Muscle of back (tissue), 3 donors: ENCODE measurements at regions not wholly inside any gene's neighbourhood (a gene's known extent, or its start where the extent isn't known, plus 50 kb on each side); places are given as distances from the start of the nearest gene placed in this dataset.
A peak's percentile ranks its signal among the peaks of the same experiment; 100 is the strongest.
"Not testable (repeated sequence)": the region's sequence is repeated elsewhere in the genome, so short reads cannot be mapped to it uniquely, and the experiment has no call there.

Experiments
- DNase-seq, 3 donors: peaks; one replicate each; pipeline versions ENCODE4 v3.0.0 to v3.0.0-alpha.2; 2013

GRCh38 chr13:82597747-82598146 is 1284.5 kb downstream of the SLITRK1 start:
- DNase-seq, result no peak

GRCh38 chr13:82593239-82593638 is 1289.0 kb downstream of the SLITRK1 start:
- no peak for DNase-seq

GRCh38 chr13:82571653-82572052 is 1310.6 kb downstream of the SLITRK1 start:
- DNase-seq, result no peak

- DNase-seq, result no peak
Observed at GRCh38 chr13:82569581-82569980, 1312.7 kb downstream of the SLITRK1 start.

GRCh38 chr13:82566864-82567263 is 1315.4 kb downstream of the SLITRK1 start:
- no peak for DNase-seq

- DNase-seq, result no peak
Observed at GRCh38 chr13:82565201-82565600, 1317.1 kb downstream of the SLITRK1 start.

GRCh38 chr13:82560889-82561288 is 1321.4 kb downstream of the SLITRK1 start:
- DNase-seq, result no peak

GRCh38 chr13:82522872-82523271 is 1359.4 kb downstream of the SLITRK1 start:
- no peak for DNase-seq

GRCh38 chr13:82506805-82507414 is 1375.4 kb downstream of the SLITRK1 start:
- peak in 1 of 3 donors; percentile 2 for DNase-seq

- DNase-seq, result peak in 2 of 3 donors; percentile 5 to 8
Observed at GRCh38 chr13:82501834-82502233, 1380.4 kb downstream of the SLITRK1 start.

- no peak for DNase-seq
Observed at GRCh38 chr13:82480415-82480814, 1401.9 kb downstream of the SLITRK1 start.

- no peak for DNase-seq
Observed at GRCh38 chr13:82477436-82477835, 1404.8 kb downstream of the SLITRK1 start.

- DNase-seq, result no peak
Observed at GRCh38 chr13:82467626-82468025, 1414.6 kb downstream of the SLITRK1 start.

- DNase-seq, result not testable (repeated sequence)
Observed at GRCh38 chr13:82459575-82459974, 1422.7 kb downstream of the SLITRK1 start.

- no peak for DNase-seq
Observed at GRCh38 chr13:82458169-82458568, 1424.1 kb downstream of the SLITRK1 start.

- DNase-seq, result not testable (repeated sequence)
Observed at GRCh38 chr13:82457548-82457947, 1424.7 kb downstream of the SLITRK1 start.

- no peak for DNase-seq
Observed at GRCh38 chr13:82447416-82448077, 1434.7 kb downstream of the SLITRK1 start.

- no peak for DNase-seq
Observed at GRCh38 chr13:82439159-82439904, 1442.9 kb downstream of the SLITRK1 start.

GRCh38 chr13:82438320-82438719 is 1444.0 kb downstream of the SLITRK1 start:
- no peak for DNase-seq

- no peak for DNase-seq
Observed at GRCh38 chr13:82436099-82436585, 1446.1 kb downstream of the SLITRK1 start.

GRCh38 chr13:82432949-82433348 is 1449.3 kb downstream of the SLITRK1 start:
- no peak for DNase-seq

- DNase-seq, result no peak
Observed at GRCh38 chr13:82412749-82413148, 1469.5 kb downstream of the SLITRK1 start.

GRCh38 chr13:82407321-82407720 is 1475.0 kb downstream of the SLITRK1 start:
- DNase-seq, result no peak
